ENCODE measurements at regions not wholly inside any gene's neighbourhood (a gene's known extent, or its start where the extent isn't known, plus 50 kb on each side); places are given as distances from the start of the nearest gene placed in this dataset.
A peak's percentile ranks its signal among the peaks of the same experiment; 100 is the strongest.

GRCh38 chrX:138534410-138534809 lies 177.1 kb downstream of the FGF13 start:
- WGBS (ENCODE audit: insufficient coverage, insufficient read length): no CpG with 5 or more reads among the region's 2 CpGs

GRCh38 chrX:138519296-138519695 lies 192.2 kb downstream of the FGF13 start:
- DNase-seq (ENCODE audit: low read depth, low spot score): no peak
- Histone ChIP-seq H3K4me3 (ENCODE audit: low read length) (no peak overlapping the region), H3K36me3 (ENCODE audit: control insufficient read depth, insufficient read depth, low read length) (no peaks in the 10 kb centered on the region), H3K4me1 (ENCODE audit: control insufficient read depth, insufficient read depth, low read length) (no peaks in the 10 kb centered on the region), H3K27me3 (ENCODE audit: control insufficient read depth, insufficient read depth, low read length) (no peaks in the 10 kb centered on the region), H3K27ac (ENCODE audit: low read length) (no peak overlapping the region), H3K9me3 (ENCODE audit: control insufficient read depth, insufficient read depth, low read length) (no peaks in the 10 kb centered on the region)
- WGBS (ENCODE audit: insufficient coverage, insufficient read length): no CpG with 5 or more reads among the region's 2 CpGs

More at GRCh38 chrX:138534410-138534809, 177.1 kb downstream of the FGF13 start:
- Histone ChIP-seq H3K4me3 (ENCODE audit: low read length) (no peak overlapping the region), H3K27me3 (ENCODE audit: control insufficient read depth, insufficient read depth, low read length) (no peaks in the 10 kb centered on the region), H3K4me1 (ENCODE audit: control insufficient read depth, insufficient read depth, low read length) (no peaks in the 10 kb centered on the region), H3K36me3 (ENCODE audit: control insufficient read depth, insufficient read depth, low read length) (no peaks in the 10 kb centered on the region), H3K9me3 (ENCODE audit: control insufficient read depth, insufficient read depth, low read length) (no peaks in the 10 kb centered on the region), H3K27ac (ENCODE audit: low read length) (no peak overlapping the region)
- no peak for DNase-seq (ENCODE audit: low read depth, low spot score)

GRCh38 chrX:138504273-138504672 lies 207.2 kb downstream of the FGF13 start:
- Histone ChIP-seq H3K27ac (ENCODE audit: low read length) (no peak overlapping the region), H3K27me3 (ENCODE audit: control insufficient read depth, insufficient read depth, low read length) (no peaks in the 10 kb centered on the region), H3K4me3 (ENCODE audit: low read length) (no peak overlapping the region), H3K9me3 (ENCODE audit: control insufficient read depth, insufficient read depth, low read length) (no peaks in the 10 kb centered on the region), H3K36me3 (ENCODE audit: control insufficient read depth, insufficient read depth, low read length) (no peaks in the 10 kb centered on the region), H3K4me1 (ENCODE audit: control insufficient read depth, insufficient read depth, low read length) (no peaks in the 10 kb centered on the region)
- WGBS (ENCODE audit: insufficient coverage, insufficient read length): no CpG with 5 or more reads among the region's 3 CpGs
- no peak for DNase-seq (ENCODE audit: low read depth, low spot score)

GRCh38 chrX:138492371-138492770 lies 219.1 kb downstream of the FGF13 start:
- no peaks in the 10 kb centered on the region for H3K9me3 ChIP-seq (ENCODE audit: control insufficient read depth, insufficient read depth, low read length)
- no peak overlapping the region for H3K4me3 ChIP-seq (ENCODE audit: low read length)
- no peaks in the 10 kb centered on the region for H3K4me1 ChIP-seq (ENCODE audit: control insufficient read depth, insufficient read depth, low read length)
- DNase-seq (ENCODE audit: low read depth, low spot score): no peak
- no peak overlapping the region for H3K27ac ChIP-seq (ENCODE audit: low read length)
- H3K36me3 ChIP-seq (ENCODE audit: control insufficient read depth, insufficient read depth, low read length): no peaks in the 10 kb centered on the region
- WGBS (ENCODE audit: insufficient coverage, insufficient read length): no CpG with 5 or more reads among the region's 3 CpGs
- no peaks in the 10 kb centered on the region for H3K27me3 ChIP-seq (ENCODE audit: control insufficient read depth, insufficient read depth, low read length)

- no peaks in the 10 kb centered on the region for H3K27me3 ChIP-seq (ENCODE audit: control insufficient read depth, insufficient read depth, low read length)
- peaks cover 1% of the 10 kb centered on the region; the same call in 1 of the 2 replicates for H3K4me1 ChIP-seq (ENCODE audit: control insufficient read depth, insufficient read depth, low read length)
- no peak for DNase-seq (ENCODE audit: low read depth, low spot score)
- H3K4me3 ChIP-seq (ENCODE audit: low read length): no peak overlapping the region
- no peaks in the 10 kb centered on the region for H3K36me3 ChIP-seq (ENCODE audit: control insufficient read depth, insufficient read depth, low read length)
- no peak overlapping the region for H3K27ac ChIP-seq (ENCODE audit: low read length)
- no peaks in the 10 kb centered on the region for H3K9me3 ChIP-seq (ENCODE audit: control insufficient read depth, insufficient read depth, low read length)
- WGBS (ENCODE audit: insufficient coverage, insufficient read length): no CpG with 5 or more reads among the region's 6 CpGs
Observed at GRCh38 chrX:138487866-138488265, 223.7 kb downstream of the FGF13 start.

- no peaks in the 10 kb centered on the region for H3K9me3 ChIP-seq (ENCODE audit: control insufficient read depth, insufficient read depth, low read length)
- no peak overlapping the region for H3K27ac ChIP-seq (ENCODE audit: low read length)
- no peak overlapping the region for H3K4me3 ChIP-seq (ENCODE audit: low read length)
- no peaks in the 10 kb centered on the region for H3K36me3 ChIP-seq (ENCODE audit: control insufficient read depth, insufficient read depth, low read length)
- WGBS (ENCODE audit: insufficient coverage, insufficient read length): no CpG with 5 or more reads among the region's 1 CpG
- peaks cover 1% of the 10 kb centered on the region; the same call in 1 of the 2 replicates for H3K4me1 ChIP-seq (ENCODE audit: control insufficient read depth, insufficient read depth, low read length)
- no peaks in the 10 kb centered on the region for H3K27me3 ChIP-seq (ENCODE audit: control insufficient read depth, insufficient read depth, low read length)
- DNase-seq (ENCODE audit: low read depth, low spot score): peak; percentile 16
Observed at GRCh38 chrX:138485767-138486166, 225.8 kb downstream of the FGF13 start.

- no peak overlapping the region for H3K27ac ChIP-seq (ENCODE audit: low read length)
- WGBS (ENCODE audit: insufficient coverage, insufficient read length): no CpG with 5 or more reads among the region's 2 CpGs
Observed at GRCh38 chrX:138485224-138485623, 226.3 kb downstream of the FGF13 start.

GRCh38 chrX:138484451-138484850 lies 227.1 kb downstream of the FGF13 start:
- Histone ChIP-seq H3K9me3 (ENCODE audit: control insufficient read depth, insufficient read depth, low read length) (no peaks in the 10 kb centered on the region), H3K27me3 (ENCODE audit: control insufficient read depth, insufficient read depth, low read length) (no peaks in the 10 kb centered on the region), H3K36me3 (ENCODE audit: control insufficient read depth, insufficient read depth, low read length) (no peaks in the 10 kb centered on the region), H3K27ac (ENCODE audit: low read length) (no peak overlapping the region), H3K4me3 (ENCODE audit: low read length) (no peak overlapping the region), H3K4me1 (ENCODE audit: control insufficient read depth, insufficient read depth, low read length) (peaks cover 1% of the 10 kb centered on the region; the same call in 1 of the 2 replicates)
- WGBS (ENCODE audit: insufficient coverage, insufficient read length): no CpG with 5 or more reads among the region's 1 CpG
- DNase-seq (ENCODE audit: low read depth, low spot score): no peak

More at GRCh38 chrX:138485224-138485623, 226.3 kb downstream of the FGF13 start:
- no peak for DNase-seq (ENCODE audit: low read depth, low spot score)
- H3K4me1 ChIP-seq (ENCODE audit: control insufficient read depth, insufficient read depth, low read length): peaks cover 1% of the 10 kb centered on the region; the same call in 1 of the 2 replicates
- H3K27me3 ChIP-seq (ENCODE audit: control insufficient read depth, insufficient read depth, low read length): no peaks in the 10 kb centered on the region
- no peaks in the 10 kb centered on the region for H3K9me3 ChIP-seq (ENCODE audit: control insufficient read depth, insufficient read depth, low read length)
- no peaks in the 10 kb centered on the region for H3K36me3 ChIP-seq (ENCODE audit: control insufficient read depth, insufficient read depth, low read length)
- H3K4me3 ChIP-seq (ENCODE audit: low read length): no peak overlapping the region

- DNase-seq (ENCODE audit: low read depth, low spot score): no peak
- Histone ChIP-seq H3K27me3 (ENCODE audit: control insufficient read depth, insufficient read depth, low read length) (no peaks in the 10 kb centered on the region), H3K36me3 (ENCODE audit: control insufficient read depth, insufficient read depth, low read length) (no peaks in the 10 kb centered on the region), H3K4me1 (ENCODE audit: control insufficient read depth, insufficient read depth, low read length) (peaks cover 1% of the 10 kb centered on the region; the same call in 1 of the 2 replicates), H3K4me3 (ENCODE audit: low read length) (no peak overlapping the region), H3K27ac (ENCODE audit: low read length) (no peak overlapping the region), H3K9me3 (ENCODE audit: control insufficient read depth, insufficient read depth, low read length) (no peaks in the 10 kb centered on the region)
- no CpG with 5 or more reads among the region's 3 CpGs for WGBS (ENCODE audit: insufficient coverage, insufficient read length)
Observed at GRCh38 chrX:138481649-138482048, 229.9 kb downstream of the FGF13 start.

- no peaks in the 10 kb centered on the region for H3K27me3 ChIP-seq (ENCODE audit: control insufficient read depth, insufficient read depth, low read length)
- no peaks in the 10 kb centered on the region for H3K36me3 ChIP-seq (ENCODE audit: control insufficient read depth, insufficient read depth, low read length)
- no peak overlapping the region for H3K4me3 ChIP-seq (ENCODE audit: low read length)
- no peak for DNase-seq (ENCODE audit: low read depth, low spot score)
- WGBS (ENCODE audit: insufficient coverage, insufficient read length): no CpG with 5 or more reads among the region's 4 CpGs
- H3K4me1 ChIP-seq (ENCODE audit: control insufficient read depth, insufficient read depth, low read length): no peaks in the 10 kb centered on the region
- no peaks in the 10 kb centered on the region for H3K9me3 ChIP-seq (ENCODE audit: control insufficient read depth, insufficient read depth, low read length)
- no peak overlapping the region for H3K27ac ChIP-seq (ENCODE audit: low read length)
Observed at GRCh38 chrX:138463476-138463875, 248.0 kb downstream of the FGF13 start.

All from iPS DF 6.9 (cell line).